Fibroblast of pulmonary artery (primary cell): ENCODE measurements at regions not wholly inside any gene's neighbourhood (a gene's known extent, or its start where the extent isn't known, plus 50 kb on each side); places are given as distances from the start of the nearest gene placed in this dataset.
"Not testable (repeated sequence)": the region's sequence is repeated elsewhere in the genome, so short reads cannot be mapped to it uniquely, and the experiment has no call there.

ENCODE experiments used
- DNase-seq: peaks from one replicate; pipeline ENCODE4 v3.0.0-alpha.2; 2010; ENCODE audit warnings: low read depth
- H3K4me3 ChIP-seq: replicated peaks from 2 replicates; pipeline ENCODE4 v1.5.1; 2011; ENCODE audit warnings: low read depth, mild to moderate bottlenecking, control low read depth, low read length, moderate library complexity
- TF ChIP-seq, protein P1 (sequence below): IDR thresholded peaks from 2 replicates; pipeline ENCODE4 v1.5.1; 2011; ENCODE audit warnings: mild to moderate bottlenecking, control low read depth, low read length, inconsistent platforms; ENCODE audit errors: missing control alignments

GRCh38 chr16:60363566-60363965 is 1629.5 kb upstream of the GOT2 start:
- no peak overlapping the region for H3K4me3 ChIP-seq
- no peak for DNase-seq
- TF ChIP-seq, protein P1, sequence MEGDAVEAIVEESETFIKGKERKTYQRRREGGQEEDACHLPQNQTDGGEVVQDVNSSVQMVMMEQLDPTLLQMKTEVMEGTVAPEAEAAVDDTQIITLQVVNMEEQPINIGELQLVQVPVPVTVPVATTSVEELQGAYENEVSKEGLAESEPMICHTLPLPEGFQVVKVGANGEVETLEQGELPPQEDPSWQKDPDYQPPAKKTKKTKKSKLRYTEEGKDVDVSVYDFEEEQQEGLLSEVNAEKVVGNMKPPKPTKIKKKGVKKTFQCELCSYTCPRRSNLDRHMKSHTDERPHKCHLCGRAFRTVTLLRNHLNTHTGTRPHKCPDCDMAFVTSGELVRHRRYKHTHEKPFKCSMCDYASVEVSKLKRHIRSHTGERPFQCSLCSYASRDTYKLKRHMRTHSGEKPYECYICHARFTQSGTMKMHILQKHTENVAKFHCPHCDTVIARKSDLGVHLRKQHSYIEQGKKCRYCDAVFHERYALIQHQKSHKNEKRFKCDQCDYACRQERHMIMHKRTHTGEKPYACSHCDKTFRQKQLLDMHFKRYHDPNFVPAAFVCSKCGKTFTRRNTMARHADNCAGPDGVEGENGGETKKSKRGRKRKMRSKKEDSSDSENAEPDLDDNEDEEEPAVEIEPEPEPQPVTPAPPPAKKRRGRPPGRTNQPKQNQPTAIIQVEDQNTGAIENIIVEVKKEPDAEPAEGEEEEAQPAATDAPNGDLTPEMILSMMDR = no peak

DNA sequence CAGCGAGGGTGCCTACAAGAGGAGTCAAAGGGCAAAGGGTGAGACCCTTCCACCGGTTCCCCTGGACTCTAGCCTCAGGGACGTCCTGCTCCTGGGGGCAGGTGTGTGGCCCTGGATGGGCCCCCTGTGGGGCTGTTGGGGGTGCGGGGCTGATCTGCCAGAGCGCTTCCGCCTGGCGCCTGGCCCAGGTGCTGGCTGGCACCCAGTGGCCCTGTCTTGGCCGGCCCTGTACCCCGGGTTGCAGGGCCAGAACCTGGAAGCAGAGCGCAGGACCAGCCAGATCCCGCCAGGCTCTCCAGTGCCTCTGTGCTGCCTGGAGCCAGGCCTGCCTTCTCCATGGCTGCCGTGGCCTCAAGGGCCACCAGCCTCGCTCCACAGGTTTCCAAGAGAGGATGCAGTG is 1625.8 kb upstream of the GOT2 start:
- H3K4me3 ChIP-seq, DNase-seq: not testable (repeated sequence)

GRCh38 chr16:60359412-60359811 is 1625.3 kb upstream of the GOT2 start:
- not testable (repeated sequence) for H3K4me3 ChIP-seq, DNase-seq

GRCh38 chr16:60357876-60358522 is 1623.9 kb upstream of the GOT2 start:
- DNase-seq, H3K4me3 ChIP-seq: not testable (repeated sequence)

DNA sequence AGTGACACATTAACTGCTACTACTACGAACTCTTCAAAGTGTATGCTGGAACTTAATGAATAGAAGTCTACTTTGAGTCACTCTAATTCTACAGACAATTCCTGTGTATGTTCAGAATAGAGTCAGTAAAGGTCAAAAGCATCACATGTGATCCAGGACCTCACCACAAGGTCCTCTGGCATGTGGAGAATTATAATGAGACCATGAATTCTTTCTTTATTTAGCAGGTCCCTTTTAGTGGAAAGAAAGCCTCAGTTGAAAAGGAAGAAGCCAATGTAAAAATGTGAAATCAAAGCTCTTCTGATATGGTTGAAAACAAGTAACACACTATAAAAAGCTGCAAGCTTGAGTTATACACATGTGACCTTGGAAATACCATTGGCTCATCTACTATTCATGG is 1612.1 kb upstream of the GOT2 start:
- no peak overlapping the region for H3K4me3 ChIP-seq
- TF ChIP-seq, protein P1 = no peak
- DNase-seq = no peak

DNA sequence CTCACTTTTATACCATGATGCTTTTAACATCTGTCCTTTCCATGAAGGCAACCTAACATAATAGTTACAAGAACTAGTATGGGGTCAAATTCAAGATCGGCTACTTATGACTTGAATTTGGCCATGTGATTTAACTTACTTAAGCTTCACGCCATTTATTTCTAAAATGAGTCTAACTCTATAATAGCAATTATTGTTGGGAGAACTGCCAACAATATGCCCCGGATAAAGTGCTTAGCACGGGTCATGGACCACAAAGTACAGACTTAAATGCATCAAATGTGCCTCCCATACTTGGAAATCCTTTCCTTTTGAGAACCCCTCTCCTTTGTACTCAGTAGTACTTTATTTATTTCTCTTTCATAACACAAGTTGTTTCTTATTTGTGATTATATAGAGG is 1603.6 kb upstream of the GOT2 start:
- DNase-seq = no peak
- H3K4me3 ChIP-seq = no peak overlapping the region
- TF ChIP-seq, protein P1 = no peak

- no peak overlapping the region for H3K4me3 ChIP-seq
- TF ChIP-seq, protein P1 = no peak
- DNase-seq = no peak
Measured at GRCh38 chr16:60331168-60331567, 1597.1 kb upstream of the GOT2 start.

- DNase-seq = no peak
- H3K4me3 ChIP-seq = no peak overlapping the region
- TF ChIP-seq, protein P1 = no peak
Measured at GRCh38 chr16:60329108-60329507, 1595.0 kb upstream of the GOT2 start.

- no peak overlapping the region for H3K4me3 ChIP-seq
Measured at GRCh38 chr16:60328152-60328551, 1594.0 kb upstream of the GOT2 start.

More at GRCh38 chr16:60328152-60328551, 1594.0 kb upstream of the GOT2 start:
- TF ChIP-seq, protein P1 = no peak
- DNase-seq = no peak
